GM18870 (cell line): ENCODE measurements at regions not wholly inside any gene's neighbourhood (a gene's known extent, or its start where the extent isn't known, plus 50 kb on each side); places are given as distances from the start of the nearest gene placed in this dataset.

ENCODE experiments used
- ATAC-seq: cut with Tn5 transposase; IDR thresholded peaks from one replicate; pipeline ENCODE4 v1.9.1; 2021; ENCODE audit warnings: moderate library complexity; ENCODE audit not compliant: unreplicated experiment

DNA sequence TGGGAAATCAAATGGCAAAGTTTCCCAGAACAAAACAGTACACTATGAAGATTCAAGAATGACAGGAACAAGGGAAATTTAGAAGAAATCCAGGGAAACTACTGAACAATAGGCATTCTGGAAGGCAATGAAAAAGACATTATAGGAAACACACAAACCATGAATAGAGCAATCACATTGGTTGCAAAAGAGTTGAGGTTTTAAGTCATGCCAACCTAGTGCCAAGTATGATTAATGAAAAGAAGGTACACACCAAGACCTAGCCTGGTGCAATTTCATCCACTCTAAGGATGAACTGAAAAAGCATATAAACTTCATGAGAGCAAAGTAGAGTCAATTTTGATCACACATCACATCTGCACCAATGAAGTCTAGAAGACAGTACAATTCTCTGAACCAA lies 326.9 kb downstream of the PDHA2 start:
- ATAC-seq, result no peak

DNA sequence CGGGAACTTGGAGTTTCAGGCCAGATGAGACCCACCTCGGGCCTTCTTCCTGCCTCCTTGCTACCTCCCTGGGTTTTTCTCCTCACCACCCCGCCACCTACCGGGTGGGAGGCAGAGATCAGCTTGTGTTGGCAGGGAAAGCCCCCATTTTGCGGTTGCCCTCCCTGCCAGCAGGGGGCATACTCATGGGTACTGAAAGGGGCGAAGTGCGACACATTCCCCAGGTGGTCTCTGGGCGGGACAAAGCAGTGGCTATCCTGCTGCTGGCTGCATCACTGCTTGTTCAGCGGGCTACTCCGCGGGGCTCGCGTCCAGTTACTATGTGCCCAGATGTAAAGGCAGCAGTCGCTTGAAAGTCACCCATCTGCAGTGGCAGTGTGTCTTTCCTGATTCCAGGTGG lies 330.3 kb downstream of the PDHA2 start:
- ATAC-seq, result no peak

DNA sequence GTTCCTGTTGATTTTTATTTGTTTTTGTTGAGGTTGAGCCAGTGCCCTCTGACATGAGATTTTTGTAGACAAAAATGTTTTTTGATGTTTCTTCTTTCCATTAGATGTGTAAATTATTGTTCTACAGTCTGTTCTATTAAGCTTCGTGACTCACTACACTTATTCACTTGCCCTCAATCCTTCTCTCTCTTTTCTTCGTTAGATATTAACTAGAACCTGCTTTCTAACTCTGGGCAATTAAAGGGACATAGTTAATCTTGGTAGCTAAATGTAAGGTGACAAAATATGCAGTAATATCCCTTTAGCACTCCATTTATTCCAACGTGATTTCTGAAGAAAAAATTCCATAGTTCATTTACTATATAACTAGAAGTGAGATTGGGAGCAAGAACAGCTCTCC lies 333.9 kb downstream of the PDHA2 start:
- no peak for ATAC-seq

DNA sequence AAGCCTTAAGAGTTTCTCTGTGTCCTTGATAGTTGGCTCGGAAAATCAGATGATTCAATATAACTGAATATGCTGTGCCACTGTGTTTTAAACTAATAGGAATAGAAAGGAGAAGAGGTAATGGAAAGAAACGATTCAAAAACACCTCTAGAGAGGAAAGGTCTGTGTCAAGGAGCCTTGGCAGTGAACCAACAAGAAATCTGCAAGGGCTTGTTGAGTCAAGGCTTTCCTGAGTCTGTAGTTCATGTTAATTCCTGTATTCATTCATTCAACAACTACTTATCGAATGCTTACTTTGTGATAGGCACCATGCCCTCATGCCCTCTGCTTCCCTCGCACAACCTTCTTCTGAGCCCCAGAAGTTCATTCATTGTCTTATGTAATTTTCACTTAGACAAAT lies 336.0 kb downstream of the PDHA2 start:
- ATAC-seq, result no peak

DNA sequence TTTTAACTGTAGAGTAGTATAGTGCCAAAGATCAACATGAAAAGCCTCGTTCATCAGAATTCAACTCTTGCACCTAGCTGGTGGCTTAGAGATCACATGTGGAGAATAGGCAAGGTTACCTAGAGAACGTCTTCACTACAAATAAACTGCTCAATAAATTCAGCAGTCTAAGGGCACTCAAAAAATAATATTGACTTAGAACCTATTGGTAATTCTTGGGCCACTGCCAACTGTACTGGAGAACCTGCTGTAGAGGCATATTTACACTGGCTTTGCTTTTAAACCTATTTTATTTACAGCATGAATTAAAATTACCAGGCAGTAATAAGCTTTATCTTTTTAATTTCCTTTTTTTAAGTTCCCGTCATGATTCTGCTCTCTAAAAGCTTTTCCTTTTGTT lies 343.7 kb downstream of the PDHA2 start:
- no peak for ATAC-seq

DNA sequence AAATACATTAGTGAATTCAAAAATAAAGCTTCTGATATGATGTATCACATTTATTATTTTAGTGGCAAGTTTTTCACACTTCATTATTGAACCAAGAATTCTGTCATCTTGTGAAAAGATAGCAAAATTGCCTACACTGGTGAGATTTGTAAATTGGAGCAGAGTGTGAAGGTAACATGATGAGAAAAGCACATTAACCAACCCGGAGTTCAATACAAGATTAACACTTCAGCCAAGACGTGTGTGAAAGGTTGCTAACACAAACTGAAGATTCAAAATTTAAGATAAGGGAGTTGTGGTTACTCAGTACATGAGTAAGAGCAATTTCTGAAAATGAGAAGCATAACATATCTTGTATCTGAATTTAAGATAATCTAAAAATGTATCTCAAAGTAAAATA lies 346.7 kb downstream of the PDHA2 start:
- no peak for ATAC-seq

DNA sequence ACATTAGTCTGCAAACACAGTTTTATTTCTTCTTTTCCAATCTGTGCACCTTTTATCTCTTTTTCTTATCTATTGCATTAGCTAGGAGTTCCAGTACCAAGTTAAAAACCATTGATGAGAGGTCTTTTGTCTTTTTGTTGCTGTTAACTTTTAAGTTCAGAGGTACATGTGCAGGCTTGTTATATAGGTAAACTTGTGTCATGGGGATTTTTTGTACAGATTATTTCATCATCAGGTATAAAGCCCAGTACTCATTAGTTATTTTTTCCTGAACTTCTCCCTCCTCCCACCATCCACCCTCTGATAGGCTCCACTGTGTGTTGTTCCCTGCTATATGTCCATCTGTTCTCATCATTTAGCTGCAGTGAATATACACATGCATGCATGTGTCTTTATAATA lies 349.9 kb downstream of the PDHA2 start:
- no peak for ATAC-seq

DNA sequence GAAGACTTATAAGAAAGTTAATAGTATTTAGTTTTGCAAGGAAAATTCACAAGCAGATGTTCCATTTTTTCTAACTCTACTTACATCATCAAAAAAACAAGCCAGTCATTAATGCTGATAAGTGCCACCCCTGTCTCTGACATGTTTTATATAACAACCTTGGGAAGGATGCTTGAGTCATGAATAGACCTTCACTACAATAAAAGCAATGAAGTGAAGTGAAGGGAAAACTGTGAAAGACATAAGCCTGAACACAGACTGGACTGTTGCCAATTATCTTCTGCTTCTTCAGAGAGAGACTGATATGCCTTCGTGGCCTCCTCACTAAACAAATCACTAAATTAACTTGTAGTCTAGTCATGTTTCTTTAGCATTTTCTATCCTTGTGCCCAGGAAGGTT lies 353.2 kb downstream of the PDHA2 start:
- ATAC-seq, result no peak

DNA sequence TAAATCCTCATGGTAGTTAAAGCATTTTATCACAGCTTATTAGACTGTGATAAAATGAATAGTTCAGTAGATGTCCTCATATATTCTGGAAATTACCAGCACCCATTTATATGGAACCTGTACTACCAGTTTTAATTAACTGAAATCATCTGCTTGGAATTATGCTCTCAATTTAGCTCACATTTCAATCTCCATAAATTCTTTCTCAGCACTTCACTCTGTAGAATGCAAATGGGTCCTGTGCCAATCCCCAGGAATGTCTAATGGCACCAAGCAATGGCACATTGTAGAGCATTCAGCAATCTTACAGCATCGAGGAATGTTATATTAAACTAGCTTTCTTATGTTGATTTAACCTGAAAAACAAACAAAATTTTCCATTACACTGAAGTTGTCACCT lies 355.1 kb downstream of the PDHA2 start:
- no peak for ATAC-seq

DNA sequence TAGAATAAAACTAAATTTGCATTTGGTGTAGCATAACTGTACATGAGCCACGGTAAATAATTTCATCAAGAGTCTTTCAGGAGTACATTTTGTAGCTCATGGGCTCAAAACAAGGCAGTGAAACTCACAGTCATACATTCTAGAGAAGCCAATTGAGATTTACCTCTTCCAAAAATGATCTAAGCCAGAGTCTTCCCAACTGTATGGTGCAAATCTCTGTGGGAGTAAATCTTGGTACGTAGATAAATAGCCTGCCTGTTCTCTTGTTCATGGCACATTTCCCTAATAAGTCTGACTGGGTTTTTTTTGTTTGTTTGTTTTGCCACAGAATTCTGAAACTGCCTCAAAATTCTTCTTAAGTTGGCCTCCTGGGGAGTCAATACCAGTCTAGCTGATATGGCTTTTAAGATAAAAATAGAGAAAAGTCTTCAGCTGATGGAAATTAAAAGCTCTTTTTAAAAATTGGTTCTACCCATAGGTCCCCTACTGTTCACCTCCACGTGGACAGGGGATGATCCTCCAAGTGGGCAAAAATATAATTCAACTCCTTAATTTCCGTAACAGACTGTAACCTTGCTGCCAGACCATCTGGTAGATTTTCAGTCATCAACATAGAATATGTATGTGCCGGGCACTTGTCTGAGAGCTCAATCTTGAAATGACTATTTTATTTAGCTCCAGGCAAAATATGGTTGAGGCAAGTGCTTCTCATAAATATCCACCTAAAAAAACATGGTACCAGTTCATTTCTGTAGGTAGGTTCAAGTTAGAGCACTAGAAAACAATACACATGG lies 365.4 kb downstream of the PDHA2 start:
- ATAC-seq, result no peak

DNA sequence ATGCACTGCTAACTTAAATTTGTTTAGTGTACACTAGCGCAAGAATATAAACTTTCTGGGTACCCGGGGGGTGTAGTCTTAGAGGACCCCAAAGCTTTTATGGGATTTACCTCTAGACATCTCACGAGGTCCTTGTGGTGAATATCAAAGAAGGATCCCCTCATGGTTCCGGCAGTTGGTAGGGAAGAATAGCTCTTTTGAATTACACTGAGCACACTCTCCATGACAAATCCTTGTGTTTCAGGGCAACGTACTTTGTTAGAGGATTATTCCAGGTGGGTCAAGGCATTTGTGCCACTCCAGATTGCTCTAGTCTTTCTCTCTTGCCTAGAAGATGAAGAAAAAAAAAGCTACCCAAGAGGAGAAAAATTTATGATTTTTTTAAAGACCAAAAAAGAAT lies 387.6 kb downstream of the PDHA2 start:
- ATAC-seq, result no peak

DNA sequence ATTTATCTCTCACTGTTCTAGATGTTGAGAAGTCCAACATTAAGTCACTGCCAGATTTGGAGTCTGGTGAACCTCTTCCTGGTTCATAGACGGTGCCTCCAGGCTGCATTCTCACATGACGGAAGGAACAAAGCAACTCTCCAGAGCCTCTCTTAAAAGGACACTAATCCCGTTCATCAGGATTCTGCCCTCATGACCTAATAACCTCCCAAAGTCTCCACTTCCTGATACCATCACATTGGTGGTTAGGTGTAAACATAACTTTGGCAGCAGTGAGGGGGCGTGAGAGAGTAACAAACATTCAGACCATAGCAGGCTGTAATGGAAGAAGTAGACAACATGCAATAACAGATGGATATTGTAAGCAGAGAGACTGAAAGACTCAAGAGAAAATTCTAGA lies 388.6 kb downstream of the PDHA2 start:
- no peak for ATAC-seq

DNA sequence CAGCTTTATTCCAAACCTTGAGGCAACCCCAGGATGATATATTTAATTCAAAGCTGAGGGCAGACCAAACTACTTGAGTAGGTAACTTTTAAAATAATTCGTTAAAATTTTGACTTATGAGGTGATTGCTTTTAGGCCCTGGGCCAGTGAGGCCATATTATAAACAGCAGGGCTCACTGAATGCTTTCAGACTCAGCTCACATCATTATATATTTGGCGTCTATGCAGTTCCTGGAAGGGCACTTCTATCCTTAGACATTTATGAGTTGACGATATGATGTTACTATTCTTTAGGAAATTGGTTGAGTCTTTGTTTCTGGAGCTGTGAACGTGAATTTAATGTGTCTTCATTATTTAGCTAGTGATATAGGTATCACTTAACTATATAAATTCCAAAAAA lies 400.1 kb downstream of the PDHA2 start:
- no peak for ATAC-seq

DNA sequence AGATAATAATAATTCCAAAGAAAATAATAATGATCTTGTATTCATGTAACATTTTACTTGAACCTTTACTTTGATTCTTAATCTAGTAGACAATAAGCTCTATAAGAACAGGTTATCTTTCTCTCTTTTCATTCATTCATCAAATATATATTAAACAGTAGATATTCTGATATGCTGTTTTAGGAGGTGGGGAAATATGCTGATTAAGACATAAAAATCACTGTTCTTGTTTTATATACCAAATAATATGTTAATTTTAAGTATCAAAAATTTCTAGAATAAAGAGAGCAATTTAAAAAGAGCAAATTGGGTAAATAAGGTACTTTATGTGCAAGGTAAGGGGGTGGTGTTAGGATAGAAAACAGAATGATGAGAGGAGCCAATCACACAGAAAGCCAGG lies 401.9 kb downstream of the PDHA2 start:
- no peak for ATAC-seq

DNA sequence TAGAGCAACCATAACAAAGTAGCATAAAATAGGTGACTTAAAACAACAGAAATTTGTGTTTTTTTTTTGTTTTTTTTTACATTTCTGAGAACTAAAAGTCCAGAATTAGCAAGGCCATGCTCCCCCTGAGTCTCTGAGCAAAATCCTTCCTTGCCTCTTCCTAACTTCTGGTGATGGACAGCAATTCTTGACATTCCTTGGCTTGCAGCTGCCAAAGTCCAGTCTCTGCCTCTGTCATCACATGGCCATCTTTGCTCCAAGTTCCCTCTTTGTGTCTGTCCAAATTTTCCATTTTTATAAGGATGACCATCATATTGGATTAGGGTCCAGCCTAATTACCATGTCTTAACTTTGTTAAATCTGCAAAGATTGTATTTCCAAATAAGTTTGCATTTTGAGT lies 407.2 kb downstream of the PDHA2 start:
- ATAC-seq, result no peak

DNA sequence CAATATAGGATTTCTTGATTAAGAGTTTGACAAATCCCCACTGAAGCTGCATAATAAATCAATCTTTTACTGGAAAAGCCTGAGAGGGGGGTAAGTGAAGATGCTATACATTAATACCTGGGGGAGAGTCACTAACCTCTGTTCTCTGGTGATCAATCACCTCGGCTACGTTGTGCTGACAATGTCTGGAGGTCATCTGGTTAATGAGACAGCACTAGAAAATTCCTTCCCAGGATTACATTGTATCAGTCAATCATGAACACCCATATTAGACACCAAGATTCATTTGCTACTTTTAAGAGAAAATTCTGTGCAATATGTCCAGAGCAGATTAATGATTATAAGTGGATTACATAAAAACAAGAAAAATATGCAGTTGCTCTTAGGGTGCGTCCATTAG lies 408.3 kb downstream of the PDHA2 start:
- no peak for ATAC-seq

DNA sequence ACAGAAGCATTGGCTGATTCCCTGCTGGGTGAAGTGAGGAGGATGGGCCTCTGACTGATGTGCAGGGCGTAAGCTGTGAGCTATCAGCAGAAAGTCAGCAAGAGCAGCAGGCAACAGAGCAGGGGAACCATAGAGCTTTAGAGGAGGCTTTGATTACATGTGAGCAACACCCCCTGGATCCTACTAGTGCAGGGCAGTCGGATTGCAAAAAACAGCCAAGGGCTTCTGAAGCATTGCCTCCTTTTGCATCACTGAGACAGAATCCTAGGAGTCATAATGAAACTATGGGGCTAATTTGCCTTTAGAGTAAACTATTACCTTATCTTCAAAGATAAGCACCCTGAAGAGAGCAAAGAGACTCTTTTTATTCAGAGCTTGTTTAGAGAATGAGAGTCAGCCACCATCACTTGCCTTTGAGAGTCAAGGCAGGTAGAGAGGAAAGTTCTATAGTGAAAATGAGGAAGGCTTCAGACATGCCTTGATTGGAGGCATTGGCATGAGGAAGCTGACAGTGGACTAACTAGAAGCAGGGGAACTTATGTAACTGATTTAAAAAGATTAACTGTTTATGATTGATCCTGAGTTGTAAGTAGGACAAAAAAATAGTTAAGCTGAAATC lies 420.3 kb downstream of the PDHA2 start:
- no peak for ATAC-seq

DNA sequence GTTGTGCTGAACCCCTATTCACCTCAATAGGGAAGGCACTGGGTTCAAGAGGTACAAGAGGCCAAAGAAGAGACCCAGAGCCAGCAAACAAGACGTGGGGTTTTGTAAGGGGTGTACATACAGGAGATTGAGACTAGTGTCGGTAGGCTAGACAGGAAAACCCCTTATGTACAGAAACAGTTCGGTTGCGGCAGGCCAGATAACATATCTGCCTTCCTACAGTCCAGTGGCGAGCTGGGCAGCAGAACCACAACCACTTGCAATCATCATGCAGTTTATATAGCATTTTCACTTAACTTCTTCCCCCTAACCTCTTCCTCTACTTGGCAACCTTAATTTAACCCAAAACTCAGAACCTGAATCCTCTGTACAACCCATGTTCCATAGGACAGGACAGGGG lies 422.2 kb downstream of the PDHA2 start:
- no peak for ATAC-seq

DNA sequence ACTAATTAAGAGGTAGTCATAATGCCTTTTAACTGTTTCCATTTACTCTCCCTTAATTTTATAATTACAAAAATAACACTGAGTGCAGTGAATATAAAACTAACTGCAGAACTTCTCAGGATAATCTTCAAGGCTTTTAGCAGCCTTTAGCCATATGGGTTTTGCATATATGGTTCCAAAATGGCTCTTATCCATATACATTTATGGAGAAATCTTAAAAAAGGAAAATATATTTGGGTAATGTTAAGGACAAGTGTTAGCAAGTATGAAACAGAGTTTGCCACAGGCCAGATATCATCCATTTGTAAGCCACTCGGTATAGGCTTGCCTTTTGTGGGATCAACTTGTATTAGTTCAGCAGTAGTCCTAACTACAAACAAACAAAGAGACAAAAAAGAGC lies 423.4 kb downstream of the PDHA2 start:
- no peak for ATAC-seq

DNA sequence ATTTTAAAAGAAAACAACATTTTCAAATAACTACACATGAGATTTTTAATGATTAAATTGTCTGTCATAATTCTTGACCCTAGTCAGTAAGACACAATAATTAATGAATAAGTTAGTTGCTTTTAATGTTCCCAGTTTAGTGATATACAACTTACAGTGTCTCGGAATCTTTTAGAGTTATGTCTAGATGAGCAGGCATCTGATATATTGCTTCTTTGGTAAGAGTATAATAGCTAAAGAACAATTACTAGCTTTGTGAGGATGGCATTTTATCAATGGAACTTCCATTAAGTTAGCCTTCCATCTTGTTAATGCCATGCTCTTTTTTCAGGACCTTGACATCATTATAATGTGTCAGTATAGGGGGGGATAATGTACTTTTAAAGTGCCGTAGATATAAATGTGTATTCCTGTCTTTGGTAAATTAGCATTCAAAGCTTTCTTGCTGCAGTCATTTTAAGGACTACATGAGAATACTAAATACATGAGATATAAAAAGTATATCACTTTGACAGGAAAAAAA lies 425.1 kb downstream of the PDHA2 start:
- ATAC-seq, result no peak

DNA sequence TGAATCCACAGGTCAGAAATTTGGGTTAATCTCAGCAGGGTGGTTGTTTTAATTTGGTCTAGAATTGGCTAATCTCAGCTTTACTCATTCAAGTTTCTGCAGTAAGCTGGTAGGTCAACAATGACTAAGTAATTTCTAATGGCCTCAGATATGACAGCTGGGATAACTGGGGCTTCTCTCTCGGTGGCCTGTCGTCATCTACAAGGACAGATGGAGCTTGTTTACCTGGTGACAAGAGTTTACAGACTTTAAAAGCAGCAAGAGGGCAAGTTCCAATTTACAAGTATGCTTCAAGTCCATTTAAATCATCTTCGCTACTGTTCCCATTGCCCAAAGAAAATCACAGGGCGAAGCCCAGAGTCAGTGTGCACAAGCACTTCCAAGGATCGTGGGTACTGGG lies 453.9 kb downstream of the PDHA2 start:
- ATAC-seq, result no peak

DNA sequence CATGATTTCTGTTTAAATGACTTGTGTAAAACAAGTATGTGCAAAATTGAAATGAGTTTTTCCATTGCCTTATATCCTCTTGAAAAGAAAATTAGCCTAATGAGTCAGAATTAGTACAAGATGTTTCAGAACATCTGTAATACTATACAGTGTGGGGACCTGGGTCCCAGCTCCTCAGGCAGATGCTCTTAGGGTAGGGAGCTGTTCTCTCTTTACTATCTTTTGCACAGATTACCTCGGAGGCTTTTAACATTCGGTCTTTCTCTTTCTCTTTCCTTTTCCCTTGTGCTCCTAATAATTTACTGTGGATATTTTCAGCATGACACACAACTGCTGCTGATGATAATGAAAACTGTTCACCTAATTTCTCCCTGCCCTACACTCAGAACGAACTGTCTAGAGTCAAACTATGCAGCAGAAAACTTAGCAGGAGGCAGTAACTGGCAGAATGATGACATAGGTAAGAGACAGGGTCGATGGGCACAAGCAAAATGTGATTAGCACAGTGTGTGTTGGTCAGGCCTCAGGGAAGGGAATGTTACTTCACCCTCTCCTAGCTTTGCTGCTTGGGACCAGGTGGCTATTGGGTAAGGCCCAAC lies 455.3 kb downstream of the PDHA2 start:
- no peak for ATAC-seq
